OCI-LY1 (cell line): ENCODE measurements at regions not wholly inside any gene's neighbourhood (a gene's known extent, or its start where the extent isn't known, plus 50 kb on each side); places are given as distances from the start of the nearest gene placed in this dataset.

ENCODE experiments used
- EZH2 ChIP-seq: fragments of 200-600 bp; sonication (generic), shearing (Covaris generic); IDR thresholded peaks from 2 replicates; pipeline ENCODE4 v1.8.0; 2017; ENCODE audit warnings: borderline replicate concordance, mixed run types, mild to moderate bottlenecking, antibody characterized with exemption, low read length, moderate library complexity, mixed read lengths
- TF ChIP-seq, protein P1 (sequence below): fragments of 200-600 bp; sonication (generic), shearing (Covaris generic); IDR thresholded peaks from 2 replicates; pipeline ENCODE4 v1.5.1; 2017; ENCODE audit warnings: mild to moderate bottlenecking, antibody characterized with exemption, low read length, moderate library complexity, mixed read lengths

DNA sequence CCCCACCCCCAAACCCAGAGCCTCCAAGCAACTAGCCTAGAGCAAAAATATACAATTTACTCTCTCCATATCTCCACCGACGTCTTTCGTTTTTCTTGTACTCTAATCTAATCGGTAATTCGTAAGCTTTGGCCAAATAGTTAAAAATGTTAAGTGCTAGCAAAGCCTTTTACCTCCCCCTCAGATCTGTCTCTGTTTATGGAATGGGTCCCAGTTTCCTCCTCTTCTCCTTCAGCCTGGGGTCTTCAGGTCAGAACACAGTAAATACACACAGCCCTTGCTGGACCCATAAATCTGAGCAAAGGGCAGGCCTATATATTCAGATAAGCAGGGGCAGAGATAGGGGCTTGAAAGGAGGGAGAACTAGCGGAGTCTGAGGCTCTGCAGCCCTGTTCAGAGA is 267.4 kb downstream of the MEIS1 start:
- TF ChIP-seq, protein P1, sequence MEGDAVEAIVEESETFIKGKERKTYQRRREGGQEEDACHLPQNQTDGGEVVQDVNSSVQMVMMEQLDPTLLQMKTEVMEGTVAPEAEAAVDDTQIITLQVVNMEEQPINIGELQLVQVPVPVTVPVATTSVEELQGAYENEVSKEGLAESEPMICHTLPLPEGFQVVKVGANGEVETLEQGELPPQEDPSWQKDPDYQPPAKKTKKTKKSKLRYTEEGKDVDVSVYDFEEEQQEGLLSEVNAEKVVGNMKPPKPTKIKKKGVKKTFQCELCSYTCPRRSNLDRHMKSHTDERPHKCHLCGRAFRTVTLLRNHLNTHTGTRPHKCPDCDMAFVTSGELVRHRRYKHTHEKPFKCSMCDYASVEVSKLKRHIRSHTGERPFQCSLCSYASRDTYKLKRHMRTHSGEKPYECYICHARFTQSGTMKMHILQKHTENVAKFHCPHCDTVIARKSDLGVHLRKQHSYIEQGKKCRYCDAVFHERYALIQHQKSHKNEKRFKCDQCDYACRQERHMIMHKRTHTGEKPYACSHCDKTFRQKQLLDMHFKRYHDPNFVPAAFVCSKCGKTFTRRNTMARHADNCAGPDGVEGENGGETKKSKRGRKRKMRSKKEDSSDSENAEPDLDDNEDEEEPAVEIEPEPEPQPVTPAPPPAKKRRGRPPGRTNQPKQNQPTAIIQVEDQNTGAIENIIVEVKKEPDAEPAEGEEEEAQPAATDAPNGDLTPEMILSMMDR = no peak
- TF ChIP-seq EZH2 = no peak
